GM20431 (cell line): ENCODE measurements at regions not wholly inside any gene's neighbourhood (a gene's known extent, or its start where the extent isn't known, plus 50 kb on each side); places are given as distances from the start of the nearest gene placed in this dataset.
"Not testable (repeated sequence)": the region's sequence is repeated elsewhere in the genome, so short reads cannot be mapped to it uniquely, and the experiment has no call there.

Experiments
- in situ Hi-C: fragments of 300-500 bp; cut with MseI, MboI; formaldehyde crosslinking; loops from one replicate; pipeline ENCODE4 v1.15.0; 2020; ENCODE audit warnings: low sequenced_read_pairs; ENCODE audit not compliant: unreplicated experiment

DNA sequence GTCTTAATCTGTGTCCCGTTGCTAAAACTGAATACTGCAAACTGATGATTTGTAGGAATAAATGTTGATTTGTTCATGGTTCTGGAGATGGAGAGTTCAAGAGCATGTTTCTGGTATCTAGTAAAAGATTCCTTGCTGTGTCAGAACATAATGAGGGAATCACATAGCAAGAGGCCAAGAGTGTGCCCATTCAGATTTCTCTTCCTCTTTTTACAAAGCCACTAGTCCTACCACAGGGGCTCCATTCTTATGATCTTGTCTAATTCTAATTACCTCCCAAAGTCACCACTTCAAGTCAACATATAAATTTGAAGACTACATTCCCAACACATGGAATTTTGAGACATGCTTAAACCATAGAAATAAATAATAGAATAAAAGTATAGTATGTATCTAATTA is 608.8 kb upstream of the EPHA5 start:
- in situ Hi-C loops: no loop called here

DNA sequence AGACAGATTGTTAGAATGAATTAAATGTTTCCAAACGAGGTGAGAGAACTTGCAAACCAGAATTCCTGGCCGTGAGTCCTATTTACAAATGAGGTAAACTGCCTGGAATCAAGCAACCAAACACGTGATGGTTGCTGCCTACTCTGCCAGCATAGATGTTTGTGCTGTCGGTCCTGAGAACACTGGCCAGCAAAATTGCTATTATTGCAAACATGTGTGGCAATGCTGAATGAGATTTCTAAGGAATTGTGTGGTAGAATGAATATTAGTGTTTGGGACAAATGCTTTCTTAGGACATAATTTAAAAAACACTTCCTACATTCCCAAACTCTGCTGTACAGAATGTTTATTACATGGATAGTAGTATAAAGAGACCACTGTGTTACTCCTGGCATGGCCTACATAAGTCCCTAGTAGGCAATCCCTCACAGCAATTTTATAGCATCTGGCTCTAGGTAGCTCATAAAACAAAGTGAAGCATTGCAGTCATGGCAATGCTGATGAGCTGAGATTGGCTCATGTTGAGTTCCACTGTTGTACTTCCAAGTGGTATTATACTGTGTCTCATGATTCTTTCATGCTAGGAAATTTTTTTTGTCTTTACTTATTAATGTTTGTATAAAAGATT is 605.2 kb upstream of the EPHA5 start:
- in situ Hi-C loops: no loop called here

DNA sequence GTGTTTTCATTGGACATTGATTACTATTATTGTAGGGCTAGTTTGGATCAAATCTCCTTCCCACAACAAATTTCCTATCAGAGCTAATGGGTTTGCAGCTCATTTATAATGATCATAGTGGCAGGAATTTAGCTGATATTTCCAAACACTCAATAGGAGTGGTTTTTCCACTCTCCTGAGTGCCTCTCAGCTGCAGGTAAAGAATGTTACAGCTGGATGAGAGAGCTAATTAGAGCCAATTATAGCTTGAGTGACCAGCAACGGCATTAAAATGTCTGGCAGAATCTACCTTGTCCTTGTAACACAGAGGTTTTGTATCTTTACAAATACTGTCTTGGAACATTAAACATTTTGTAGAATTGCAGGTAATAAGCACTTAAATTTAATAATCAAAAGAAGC is 602.8 kb upstream of the EPHA5 start:
- in situ Hi-C loops: no loop called here

DNA sequence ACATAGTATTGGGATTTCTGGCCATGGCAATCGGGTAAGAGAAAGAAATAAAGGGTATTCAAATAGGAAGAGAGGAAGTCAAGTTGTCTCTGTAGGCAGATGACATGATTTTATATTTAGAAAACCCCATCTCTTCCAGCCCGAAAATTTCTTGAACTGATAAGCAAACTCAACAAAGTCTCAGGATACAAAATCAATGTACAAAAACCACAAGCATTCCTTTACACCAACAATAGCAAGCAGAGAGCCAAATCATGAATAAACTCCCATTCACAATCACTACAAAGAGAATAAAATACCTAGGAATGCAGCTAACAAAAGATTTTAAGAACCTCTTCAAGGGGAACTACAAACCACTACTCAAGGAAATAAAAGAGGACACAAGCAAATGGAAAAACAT is 600.1 kb upstream of the EPHA5 start:
- in situ Hi-C loops: not testable (repeated sequence)

DNA sequence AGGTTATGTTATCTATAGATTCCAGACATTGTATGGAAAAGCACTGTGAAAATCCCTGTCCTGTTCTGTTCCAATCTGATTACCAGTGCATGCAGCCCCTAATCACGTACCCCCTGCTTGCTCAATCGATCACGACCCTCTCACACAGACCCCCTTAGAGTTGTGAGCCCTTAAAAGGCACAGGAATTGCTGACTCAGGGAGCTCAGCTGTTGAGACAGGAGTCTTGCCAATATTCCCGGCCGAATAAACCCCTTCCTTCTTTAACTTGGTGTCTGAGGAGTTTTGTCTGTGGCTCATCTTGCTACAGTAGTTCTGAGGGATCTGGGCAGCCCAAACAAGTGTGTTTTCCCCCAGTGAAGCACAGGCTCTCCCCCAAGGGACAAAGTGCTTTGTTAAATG is 596.3 kb upstream of the EPHA5 start:
- in situ Hi-C loops: not testable (repeated sequence)

DNA sequence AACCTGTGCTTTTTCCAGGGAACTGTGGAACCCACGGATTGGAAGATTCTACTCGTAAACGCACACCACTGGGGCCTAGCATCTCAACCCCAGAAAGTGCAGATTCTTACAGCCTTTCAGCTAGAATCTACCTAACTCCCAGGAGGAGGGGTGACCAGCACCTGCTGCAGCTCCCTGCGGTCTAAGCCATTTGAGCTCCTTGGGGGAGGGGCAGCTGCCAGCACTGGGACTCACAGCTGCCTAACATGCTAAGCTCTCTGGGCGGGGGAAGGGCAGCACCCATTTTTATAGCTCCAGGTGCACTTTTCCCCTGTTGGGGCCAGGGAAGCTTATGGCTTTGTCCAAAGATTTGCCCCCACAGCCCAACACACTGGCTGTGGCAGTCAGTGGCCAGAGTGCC is 595.7 kb upstream of the EPHA5 start:
- in situ Hi-C loops: no loop called here

DNA sequence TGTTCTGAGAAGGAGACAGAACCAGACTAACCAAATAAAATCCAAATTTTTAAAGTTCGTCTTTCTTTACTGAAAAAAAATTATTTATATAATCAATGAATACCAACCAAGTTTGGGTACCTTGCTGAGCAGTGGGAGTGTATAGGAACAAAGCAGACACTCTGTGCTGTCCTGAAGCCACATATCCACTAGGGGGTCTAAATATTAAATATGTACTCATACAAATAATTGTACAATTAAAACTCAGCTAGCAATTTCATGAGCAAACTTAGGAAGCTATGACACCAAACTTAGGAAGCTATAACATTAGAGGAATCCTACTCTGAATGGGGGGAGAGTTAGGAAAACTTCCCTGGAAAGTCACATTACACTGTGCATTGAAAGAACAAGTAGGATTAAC is 582.0 kb upstream of the EPHA5 start:
- in situ Hi-C loops: no loop called here

DNA sequence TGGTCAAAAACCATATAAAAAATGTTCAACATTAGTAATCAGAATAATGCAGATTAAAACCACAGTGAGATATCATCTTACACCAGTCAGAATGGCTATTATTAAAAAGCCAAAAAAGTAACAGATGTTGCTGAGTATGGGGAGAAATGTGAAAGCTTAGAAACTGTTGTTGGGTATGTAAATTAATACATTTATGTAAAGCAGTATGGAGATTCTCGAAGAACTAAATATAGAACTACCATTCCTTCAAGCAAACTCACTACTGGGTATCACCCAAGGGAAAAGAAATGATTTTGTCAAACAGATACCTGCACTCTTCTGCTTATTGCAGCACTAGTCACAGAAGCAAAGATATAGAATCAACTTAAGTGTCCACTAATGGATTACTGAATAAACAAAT is 576.4 kb upstream of the EPHA5 start:
- in situ Hi-C loops: no loop called here

DNA sequence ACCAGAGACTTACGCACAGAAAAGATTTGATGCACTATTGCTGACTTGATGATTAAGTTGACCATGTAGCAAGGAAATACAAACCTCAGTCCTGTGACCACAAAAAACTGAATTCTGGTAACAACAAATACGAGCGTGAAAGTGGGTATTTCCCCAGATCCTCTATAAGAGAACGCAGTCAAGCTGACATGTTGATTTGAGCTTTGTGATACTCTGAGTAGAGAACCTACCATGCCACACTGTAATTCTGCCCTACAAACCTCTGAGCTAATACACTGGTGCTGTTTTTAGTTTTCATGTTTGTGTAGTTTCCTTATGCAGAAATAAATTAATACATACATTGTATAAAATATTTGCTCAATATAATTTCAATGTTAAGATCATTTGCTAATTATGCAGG is 565.6 kb upstream of the EPHA5 start:
- in situ Hi-C loops: no loop called here

DNA sequence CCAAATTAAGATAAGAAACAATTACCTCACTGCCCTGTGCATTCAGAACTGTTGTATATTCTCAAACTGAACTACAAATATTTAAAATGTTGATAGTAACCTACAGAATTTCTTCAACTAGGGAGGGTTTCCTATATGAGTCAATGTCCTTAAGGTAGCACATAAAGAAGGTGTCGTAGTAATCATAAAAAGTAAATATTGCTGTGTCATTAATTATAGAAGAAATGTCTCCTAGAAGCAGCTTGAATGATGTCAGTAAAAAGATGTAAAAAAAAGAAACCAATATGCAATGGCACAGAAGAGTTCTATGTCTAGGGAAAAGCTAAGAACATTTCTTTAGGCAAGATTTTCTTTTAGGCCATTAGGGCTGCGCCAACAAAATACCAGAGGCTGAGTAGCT is 559.6 kb upstream of the EPHA5 start:
- in situ Hi-C loops: no loop called here

DNA sequence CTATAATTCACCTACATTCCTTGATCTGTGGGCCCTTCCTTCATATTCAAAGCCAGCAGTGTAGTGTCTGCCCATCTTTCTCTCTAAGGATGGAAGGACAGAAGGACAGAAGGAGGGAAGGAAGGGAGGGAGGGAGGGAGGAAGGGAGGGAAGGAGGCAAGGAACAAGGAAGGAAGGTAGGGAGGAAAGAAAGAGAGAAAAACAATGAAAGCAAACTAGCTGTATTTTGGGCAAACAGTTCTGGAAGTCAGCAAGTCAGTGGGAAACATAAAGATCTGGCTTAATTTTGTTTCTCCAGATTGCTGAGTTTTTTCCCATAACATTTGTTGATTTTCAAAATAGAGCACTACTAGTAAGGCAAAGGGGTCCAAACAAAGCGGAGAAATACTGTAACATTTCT is 555.2 kb upstream of the EPHA5 start:
- in situ Hi-C loops: no loop called here

DNA sequence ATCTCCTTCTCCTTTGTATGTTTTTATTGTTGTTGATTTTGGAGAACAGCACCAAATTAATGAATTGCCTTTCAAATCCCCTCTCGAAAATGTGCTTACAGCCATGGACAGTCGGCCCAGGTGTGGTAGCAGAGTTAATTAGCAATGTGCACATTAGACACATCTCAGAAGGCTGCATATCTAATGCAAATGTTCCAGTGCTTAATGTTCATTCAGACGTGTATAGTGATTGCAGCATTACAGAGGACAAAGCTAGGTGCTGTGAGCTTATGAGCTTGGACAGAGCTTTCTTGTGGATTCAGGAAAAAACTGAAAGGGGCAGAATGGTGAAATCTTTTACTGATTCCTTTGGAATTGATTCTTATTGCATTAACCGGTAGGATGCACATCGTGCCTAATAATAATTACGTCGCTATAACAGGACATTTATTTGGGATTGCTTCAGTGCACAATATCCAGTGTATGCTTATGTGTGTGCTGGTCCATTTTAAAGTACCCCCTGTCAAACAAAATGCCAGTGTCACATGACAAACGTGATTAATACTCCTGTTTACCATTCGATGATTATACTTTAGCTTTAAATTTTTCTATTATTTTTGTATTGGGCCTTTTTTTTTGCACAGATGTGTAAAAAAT is 552.9 kb upstream of the EPHA5 start:
- in situ Hi-C loops: no loop called here

DNA sequence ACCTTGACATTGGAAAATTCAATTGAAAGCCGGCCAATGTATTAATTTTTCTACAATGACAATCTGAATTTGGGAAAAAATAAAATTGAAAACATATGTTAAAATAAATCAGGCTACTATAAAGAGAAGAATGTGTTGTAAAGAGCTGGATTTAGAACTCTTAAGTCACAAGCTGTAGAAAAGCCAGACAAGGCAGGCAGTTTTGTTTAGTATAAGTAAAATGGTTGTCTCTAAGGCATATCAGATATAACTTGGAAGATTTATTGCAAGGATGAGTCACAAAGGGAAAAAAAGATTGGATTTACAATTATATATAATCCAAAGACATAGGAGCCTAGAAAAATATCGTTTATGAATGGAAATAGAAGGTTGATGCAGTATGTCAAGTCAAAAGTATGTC is 549.1 kb upstream of the EPHA5 start:
- in situ Hi-C loops: no loop called here

DNA sequence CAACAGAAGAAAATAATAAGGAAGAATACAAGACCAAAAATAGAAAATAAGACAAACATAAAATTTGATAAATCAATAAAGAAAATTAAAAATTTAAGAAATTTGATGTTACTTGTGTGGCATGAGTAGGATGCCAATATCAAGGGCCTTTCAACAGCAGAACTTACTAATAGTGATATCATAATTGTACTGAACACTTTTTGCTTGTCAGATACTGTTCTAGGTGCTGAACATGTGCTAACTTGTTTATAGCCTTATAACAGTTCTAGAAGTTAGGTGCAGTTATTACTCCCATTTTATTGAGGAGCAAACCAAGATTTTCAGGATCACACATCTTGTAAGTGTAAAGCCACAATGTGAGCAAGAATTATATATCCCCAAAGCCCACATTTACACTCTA is 546.0 kb upstream of the EPHA5 start:
- in situ Hi-C loops: no loop called here

DNA sequence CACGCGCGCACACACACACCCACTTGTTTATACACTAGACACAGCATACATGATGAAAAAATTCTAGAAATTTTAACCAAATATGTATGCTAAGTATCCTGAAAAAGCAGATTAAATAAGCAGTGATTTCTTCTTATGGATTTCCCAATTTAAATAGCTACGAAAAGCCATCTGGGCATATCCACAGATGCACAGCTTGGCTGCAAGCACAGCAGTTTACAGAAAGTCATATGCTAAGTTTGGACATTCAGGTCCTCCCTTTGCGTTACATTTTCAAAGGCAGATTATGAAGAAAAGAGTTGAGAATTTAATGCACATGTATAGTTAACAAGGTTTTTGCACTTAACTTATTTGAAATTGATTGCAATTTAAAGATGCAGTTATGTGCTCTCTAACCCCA is 542.2 kb upstream of the EPHA5 start:
- in situ Hi-C loops: no loop called here

DNA sequence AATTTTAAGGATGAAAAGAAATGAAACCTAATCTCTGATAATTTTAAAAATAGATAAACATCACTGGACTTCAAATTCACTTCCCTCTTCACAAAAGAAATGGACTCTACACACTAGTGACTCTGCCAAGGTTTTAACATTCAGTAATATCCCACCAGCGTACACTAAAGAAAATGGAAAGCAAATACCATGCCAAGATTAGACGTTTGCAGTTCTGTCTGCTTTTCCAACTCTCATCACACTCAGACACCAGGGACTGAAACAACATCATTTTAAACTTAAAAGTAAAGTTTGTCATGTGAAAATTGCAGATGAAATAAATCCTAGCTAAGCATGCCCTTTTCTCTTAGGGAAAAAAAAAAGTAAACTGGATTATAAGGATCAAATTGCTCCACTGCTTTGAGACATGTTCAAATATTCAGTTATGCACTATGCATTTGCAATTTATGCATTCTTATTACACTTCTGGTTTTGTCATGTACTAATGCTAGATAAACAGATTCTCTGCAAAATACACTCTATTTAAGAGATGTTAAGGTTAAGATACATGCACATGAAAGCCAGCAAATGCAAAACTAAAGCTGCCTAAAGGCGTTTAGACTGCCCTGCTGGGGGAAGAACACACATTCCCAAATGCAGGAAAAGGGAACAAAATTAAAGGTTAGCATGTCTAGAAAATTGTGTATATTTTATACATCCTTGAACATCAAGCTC is 534.4 kb upstream of the EPHA5 start:
- in situ Hi-C loops: no loop called here

DNA sequence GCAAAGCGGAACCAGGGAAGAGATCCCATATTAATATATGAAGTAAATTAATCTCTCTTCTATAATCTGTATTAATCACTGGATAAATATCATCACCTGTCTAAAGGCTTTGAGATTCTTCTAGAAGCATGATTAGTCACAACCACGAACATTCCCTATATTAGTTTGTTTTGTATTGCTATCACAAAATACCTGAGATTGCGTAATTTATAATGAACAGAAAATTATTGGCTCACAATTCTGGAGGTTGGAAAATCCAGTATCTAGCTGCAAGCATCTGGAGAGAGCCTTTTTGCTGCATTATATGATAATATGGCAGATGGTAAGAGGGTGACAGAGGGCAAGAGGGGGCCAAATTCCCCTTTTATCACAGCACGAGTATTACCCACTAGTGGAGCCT is 532.6 kb upstream of the EPHA5 start:
- in situ Hi-C loops: no loop called here

DNA sequence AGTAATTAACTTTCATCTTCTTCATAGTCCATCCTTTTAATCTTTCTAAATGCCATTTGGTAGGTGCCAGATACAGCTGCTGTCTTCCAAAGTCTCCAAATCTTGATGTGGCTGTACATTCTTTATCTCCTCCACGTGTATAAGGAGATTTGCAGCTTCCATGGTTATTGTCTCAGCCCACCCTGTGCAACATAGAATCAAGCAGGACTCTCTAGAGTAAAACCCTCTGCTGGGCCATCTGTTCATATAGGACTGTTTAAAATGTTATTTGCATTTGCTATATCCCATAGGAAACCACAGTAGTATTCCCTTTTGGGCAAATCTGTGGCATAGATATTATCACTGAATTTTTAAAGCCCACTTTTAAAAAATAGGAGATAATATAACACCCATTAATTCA is 527.2 kb upstream of the EPHA5 start:
- in situ Hi-C loops: no loop called here

DNA sequence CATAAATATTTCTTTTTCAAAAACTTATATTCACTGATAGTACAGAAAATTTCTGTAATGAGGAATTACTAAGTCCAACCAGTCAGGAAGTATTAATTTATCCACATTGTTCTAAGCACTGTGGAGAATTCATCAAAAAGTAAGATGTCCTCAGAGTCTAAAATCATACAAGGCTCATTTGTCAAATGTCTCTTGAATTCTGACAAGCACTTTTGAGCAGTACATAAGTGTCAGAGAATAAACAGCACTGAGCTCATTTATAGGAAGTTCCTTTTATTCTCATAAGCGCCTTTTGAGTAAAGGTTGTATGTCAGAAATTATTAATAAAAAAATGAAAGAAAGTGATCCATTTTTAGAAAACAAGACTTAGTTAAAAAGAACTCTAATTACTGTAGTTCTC is 523.2 kb upstream of the EPHA5 start:
- in situ Hi-C loops: no loop called here

DNA sequence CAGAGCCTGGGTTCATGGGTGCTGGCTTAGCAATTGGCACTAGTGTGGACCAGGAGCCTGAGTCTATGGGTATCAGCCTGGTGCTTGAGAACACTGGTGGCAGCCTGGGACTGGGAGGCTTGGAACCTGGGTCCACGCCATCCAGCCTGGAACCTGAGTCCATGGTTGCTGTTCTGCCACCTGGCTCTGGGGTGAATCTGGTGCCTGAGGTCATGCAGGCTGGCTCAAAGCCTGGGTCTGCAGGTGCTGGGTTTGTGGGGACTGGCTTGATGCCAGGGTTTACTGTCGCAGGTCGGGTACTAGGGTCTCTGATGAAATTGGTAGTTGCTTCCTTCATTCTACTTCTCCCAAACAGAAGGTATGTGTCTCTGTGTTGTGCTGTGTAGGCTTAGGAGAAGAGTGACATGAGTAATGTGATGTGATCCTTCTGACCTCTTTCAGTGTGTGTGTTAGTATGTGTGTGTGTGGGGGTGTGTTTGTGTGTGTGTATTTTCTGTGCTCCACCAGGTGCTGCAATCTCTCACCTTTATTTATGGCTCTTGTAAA is 517.0 kb upstream of the EPHA5 start:
- in situ Hi-C loops: no loop called here

DNA sequence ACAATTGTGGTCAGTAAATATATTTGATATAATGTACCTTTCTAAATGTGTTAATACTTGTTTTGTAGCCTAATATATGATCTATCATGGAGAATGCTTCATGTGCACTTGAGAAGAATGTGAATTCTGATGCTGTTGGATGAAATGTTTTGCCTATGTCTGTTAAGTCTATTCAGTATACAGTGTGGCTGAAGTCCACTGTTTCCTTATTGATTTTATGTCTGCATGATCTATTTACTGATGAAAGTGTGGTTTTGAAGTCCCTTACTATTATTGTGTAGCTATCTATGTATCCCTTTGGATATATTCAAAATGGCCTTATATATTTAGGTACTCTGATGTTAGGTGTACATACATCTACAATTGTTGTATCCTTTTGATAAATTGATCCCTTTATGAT is 515.8 kb upstream of the EPHA5 start:
- in situ Hi-C loops: no loop called here
